Neutrophil (primary cell): ENCODE measurements at regions not wholly inside any gene's neighbourhood (a gene's known extent, or its start where the extent isn't known, plus 50 kb on each side); places are given as distances from the start of the nearest gene placed in this dataset.

Experiments used
- H3K27ac ChIP-seq: fragments of 200-600 bp; sonication (generic); 2 replicates; pipeline ENCODE4 v1.5.1; 2016; ENCODE audit warnings: mild to moderate bottlenecking, moderate library complexity
- H3K27me3 ChIP-seq: fragments of 200-600 bp; sonication (generic); 2 replicates; pipeline ENCODE4 v1.6.0; 2016; ENCODE audit warnings: mild to moderate bottlenecking
- H3K36me3 ChIP-seq: fragments of 200-600 bp; sonication (generic); 2 replicates; pipeline ENCODE4 v1.5.1; 2017
- H3K4me1 ChIP-seq, 2 experiments: fragments of 200-600 bp in 1 of 2; sonication (generic) in 1 of 2; 1 replicate in 1 of 2; 2 replicates in 1 of 2; pipeline versions ENCODE4 v1.5.1 to v1.6.1; 2013 to 2016; ENCODE audit warnings: low read depth in 1 of 2, low read length in 1 of 2, mild to moderate bottlenecking in 1 of 2, moderate library complexity in 1 of 2; ENCODE audit not compliant: control insufficient read depth in 1 of 2, insufficient read depth in 1 of 2
- H3K4me3 ChIP-seq, 2 experiments: fragments of 200-600 bp in 1 of 2; sonication (generic) in 1 of 2; 1 replicate in 1 of 2; 2 replicates in 1 of 2; pipeline ENCODE4 v1.5.1; 2013 to 2016; ENCODE audit warnings: low read depth in 1 of 2, low read length in 1 of 2, mild to moderate bottlenecking in 1 of 2, moderate library complexity in 1 of 2
- H3K9me3 ChIP-seq: fragments of 200-600 bp; sonication (generic); 2 replicates; pipeline ENCODE4 v1.5.1; 2016
- CTCF ChIP-seq: fragments of 200-600 bp; sonication (generic); IDR thresholded peaks from 2 replicates; pipeline ENCODE4 v1.5.1; 2016; ENCODE audit warnings: antibody characterized with exemption

GRCh38 chr6:103783329-103783728, 1076.4 kb downstream of the HACE1 start:
- no peak for TF ChIP-seq CTCF
- H3K4me3 ChIP-seq = no peak overlapping the region
- no peaks in the 10 kb centered on the region for H3K27me3 ChIP-seq
- no peak overlapping the region for H3K27ac ChIP-seq
- no peaks in the 10 kb centered on the region for H3K9me3 ChIP-seq
- no peaks in the 10 kb centered on the region for H3K36me3 ChIP-seq
- no peaks in the 10 kb centered on the region for H3K4me1 ChIP-seq

DNA sequence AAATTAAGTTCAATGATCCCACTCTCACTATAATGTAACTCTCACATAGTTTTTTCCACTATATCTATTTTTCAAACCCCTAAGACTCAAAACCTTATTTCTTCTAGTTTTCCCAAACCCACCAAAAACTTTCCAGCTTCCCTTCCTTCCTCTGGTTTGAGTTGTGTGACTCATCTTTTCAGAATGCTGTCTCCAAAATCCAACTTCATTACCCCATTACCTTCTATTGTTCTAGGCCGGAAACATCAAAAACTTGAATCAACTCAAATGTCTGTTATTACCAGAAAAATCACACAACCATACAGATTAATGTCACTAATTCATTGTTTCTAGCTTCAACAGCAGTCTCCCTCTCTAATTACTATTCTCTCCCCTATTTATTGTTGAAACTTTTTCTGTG, 1090.3 kb downstream of the HACE1 start:
- Histone ChIP-seq H3K27me3 (no peaks in the 10 kb centered on the region), H3K27ac (no peak overlapping the region), H3K9me3 (no peaks in the 10 kb centered on the region), H3K4me3 (no peak overlapping the region), H3K36me3 (no peaks in the 10 kb centered on the region), H3K4me1 (no peaks in the 10 kb centered on the region)
- no peak for TF ChIP-seq CTCF

DNA sequence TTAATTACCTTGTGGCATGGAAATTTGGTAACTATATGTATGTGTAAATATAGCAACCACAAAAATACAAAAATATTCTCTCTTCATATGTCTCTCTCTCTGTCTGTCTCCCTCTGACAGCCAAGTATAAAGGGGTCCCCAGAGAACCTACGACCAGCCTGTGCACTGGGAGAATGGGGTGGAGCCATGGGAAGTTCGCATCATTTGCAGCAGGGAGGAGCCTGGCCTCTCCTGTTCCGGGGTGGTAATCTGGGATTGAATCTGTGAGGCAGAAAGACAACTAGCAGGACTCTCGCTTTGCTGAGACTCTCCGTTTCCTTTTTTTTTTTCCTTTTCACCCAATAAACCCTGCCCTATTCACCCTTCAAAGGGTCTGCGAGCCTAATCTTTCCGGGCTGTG, 1109.1 kb downstream of the HACE1 start:
- TF ChIP-seq CTCF = no peak
- Histone ChIP-seq H3K27ac (no peak overlapping the region), H3K27me3 (no peaks in the 10 kb centered on the region), H3K4me1 (no peaks in the 10 kb centered on the region), H3K4me3 (no peak overlapping the region), H3K9me3 (no peaks in the 10 kb centered on the region), H3K36me3 (no peaks in the 10 kb centered on the region)

- Histone ChIP-seq H3K27me3 (no peaks in the 10 kb centered on the region), H3K4me3 (no peak overlapping the region), H3K27ac (no peak overlapping the region), H3K4me1 (no peaks in the 10 kb centered on the region), H3K9me3 (no peaks in the 10 kb centered on the region), H3K36me3 (no peaks in the 10 kb centered on the region)
- TF ChIP-seq CTCF = no peak
Measured at GRCh38 chr6:103734016-103734415, 1125.7 kb downstream of the HACE1 start.

GRCh38 chr6:103729658-103730057, 1130.1 kb downstream of the HACE1 start:
- Histone ChIP-seq H3K4me3 (no peak overlapping the region), H3K4me1 (no peaks in the 10 kb centered on the region), H3K27me3 (no peaks in the 10 kb centered on the region), H3K27ac (no peak overlapping the region), H3K36me3 (no peaks in the 10 kb centered on the region), H3K9me3 (no peaks in the 10 kb centered on the region)
- no peak for TF ChIP-seq CTCF
